ENCODE measurements at regions not wholly inside any gene's neighbourhood (a gene's known extent, or its start where the extent isn't known, plus 50 kb on each side); places are given as distances from the start of the nearest gene placed in this dataset.
"Not testable (repeated sequence)": the region's sequence is repeated elsewhere in the genome, so short reads cannot be mapped to it uniquely, and the experiment has no call there.

DNA sequence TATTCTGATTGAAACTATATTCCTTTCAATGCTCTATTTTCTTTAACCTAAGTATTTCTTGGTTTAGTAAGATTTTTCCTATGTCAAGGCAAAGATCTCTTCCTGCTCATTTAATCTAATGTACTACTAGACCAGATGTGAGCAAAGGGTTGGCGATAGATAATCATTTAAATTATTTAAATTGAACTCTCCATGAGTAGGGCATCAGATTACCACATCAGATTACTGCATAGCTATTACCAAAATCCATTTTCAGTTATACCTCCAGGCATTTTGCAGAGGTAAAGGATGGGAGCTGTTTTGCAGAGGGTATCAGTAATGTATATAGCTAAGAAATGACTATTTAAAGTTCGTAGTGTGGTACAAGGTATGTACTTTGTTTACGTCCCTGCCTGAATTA, 607.9 kb downstream of the PTPRC start:
- Mint-ChIP-seq H3K36me3 (no peaks in the 10 kb centered on the region), H3K27ac (no peak overlapping the region), H3K9me3 (no peaks in the 10 kb centered on the region), H3K4me1 (peaks cover 11% of the 10 kb centered on the region), H3K4me3 (no peak overlapping the region)
- DNase-seq (ENCODE audit: low spot score in 2 of 2) (no peak), ATAC-seq (no peak)

DNA sequence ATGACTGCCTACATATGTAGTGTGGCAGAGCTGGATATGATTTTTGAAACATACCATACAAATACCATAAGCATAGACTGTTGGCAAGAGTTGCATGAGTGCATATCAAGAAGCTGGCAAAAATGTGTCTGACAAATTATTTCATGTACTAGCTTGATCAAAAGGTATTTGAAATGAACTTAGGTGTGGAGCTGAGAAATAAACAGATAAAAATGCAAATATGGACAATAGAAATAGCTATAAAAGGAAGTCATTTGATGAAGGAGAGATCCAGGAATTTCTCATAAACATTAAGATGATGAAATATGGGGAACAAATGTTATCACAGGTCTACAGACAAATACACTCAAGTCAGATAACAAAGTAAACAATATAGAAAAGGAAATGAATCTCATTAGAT, 609.1 kb downstream of the PTPRC start:
- Mint-ChIP-seq H3K36me3 (no peaks in the 10 kb centered on the region), H3K9me3 (no peaks in the 10 kb centered on the region), H3K4me3 (no peak overlapping the region), H3K4me1 (peaks cover 3% of the 10 kb centered on the region), H3K27ac (no peak overlapping the region)
- no peak for DNase-seq (ENCODE audit: low spot score in 2 of 2)
- ATAC-seq = no peak

DNA sequence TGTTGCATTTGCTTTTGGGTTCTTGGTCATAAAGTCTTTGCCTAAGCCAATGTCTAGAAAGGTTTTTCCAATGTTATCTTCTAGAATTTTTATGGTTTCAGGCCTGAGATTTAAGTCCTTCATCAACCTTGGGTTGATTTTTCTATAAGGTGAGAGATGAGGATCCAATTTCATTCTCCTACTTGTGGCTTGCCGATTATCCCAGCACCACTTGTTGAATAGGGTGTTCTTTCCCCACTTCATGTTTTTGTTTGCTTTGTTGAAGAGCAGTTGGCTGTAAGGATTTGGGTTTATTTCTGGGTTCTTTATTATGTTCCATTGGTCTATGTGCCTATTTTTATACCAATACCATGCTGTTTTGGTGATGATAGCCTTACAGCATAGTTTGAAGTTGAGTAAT, 615.2 kb downstream of the PTPRC start:
- H3K27ac Mint-ChIP-seq; ATAC-seq; H3K4me3 Mint-ChIP-seq; H3K9me3 Mint-ChIP-seq; DNase-seq (ENCODE audit: low spot score in 2 of 2); H3K36me3 Mint-ChIP-seq; H3K4me1 Mint-ChIP-seq: not testable (repeated sequence)

DNA sequence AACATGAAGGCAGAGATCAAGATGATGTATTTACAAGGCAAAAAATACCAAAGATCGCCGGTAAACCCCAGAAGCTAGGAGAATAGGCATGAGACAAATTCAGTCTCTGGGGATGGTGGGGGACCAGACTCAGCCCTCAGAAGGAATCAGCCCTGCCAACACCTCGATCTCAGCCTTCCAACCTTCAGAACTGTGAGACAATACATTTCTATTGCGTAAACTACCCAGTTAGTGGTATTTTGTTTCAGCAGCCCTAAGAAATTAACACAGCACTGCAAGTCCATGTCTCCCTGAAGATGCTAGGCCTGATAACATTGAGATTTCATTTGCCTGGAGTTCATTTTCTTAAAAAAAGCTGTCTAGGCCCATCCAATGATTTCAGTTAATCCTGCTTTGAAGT, 622.5 kb downstream of the PTPRC start:
- no peak overlapping the region for H3K4me3 Mint-ChIP-seq
- no peaks in the 10 kb centered on the region for H3K4me1 Mint-ChIP-seq
- no peak overlapping the region for H3K27ac Mint-ChIP-seq
- no peaks in the 10 kb centered on the region for H3K36me3 Mint-ChIP-seq
- no peaks in the 10 kb centered on the region for H3K9me3 Mint-ChIP-seq
- ATAC-seq = no peak
- DNase-seq (ENCODE audit: low spot score in 2 of 2) = no peak

DNA sequence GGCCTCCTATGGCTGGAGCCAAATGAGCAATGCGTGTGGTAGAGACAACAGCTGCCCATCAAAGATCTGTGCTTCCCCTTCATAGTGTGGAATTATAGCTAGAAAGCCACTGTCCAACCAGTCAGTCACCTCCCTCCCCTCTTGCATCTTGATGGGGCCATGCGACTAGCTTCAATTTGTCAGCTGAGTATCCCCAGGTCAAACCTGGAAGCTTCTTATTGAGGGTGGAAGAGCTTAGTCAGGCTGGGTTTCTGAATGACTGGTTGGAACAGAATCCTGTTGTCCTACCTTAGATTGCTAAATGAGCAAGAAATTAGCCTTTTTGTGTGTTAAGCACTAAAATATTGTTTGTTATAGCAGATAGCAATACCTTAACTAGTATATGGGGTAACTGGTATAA, 625.4 kb downstream of the PTPRC start:
- DNase-seq (ENCODE audit: low spot score in 2 of 2) = no peak
- Mint-ChIP-seq H3K4me3 (no peak overlapping the region), H3K4me1 (no peaks in the 10 kb centered on the region), H3K27ac (no peak overlapping the region), H3K9me3 (no peaks in the 10 kb centered on the region), H3K36me3 (no peaks in the 10 kb centered on the region)
- peak; percentile 67 for ATAC-seq

DNA sequence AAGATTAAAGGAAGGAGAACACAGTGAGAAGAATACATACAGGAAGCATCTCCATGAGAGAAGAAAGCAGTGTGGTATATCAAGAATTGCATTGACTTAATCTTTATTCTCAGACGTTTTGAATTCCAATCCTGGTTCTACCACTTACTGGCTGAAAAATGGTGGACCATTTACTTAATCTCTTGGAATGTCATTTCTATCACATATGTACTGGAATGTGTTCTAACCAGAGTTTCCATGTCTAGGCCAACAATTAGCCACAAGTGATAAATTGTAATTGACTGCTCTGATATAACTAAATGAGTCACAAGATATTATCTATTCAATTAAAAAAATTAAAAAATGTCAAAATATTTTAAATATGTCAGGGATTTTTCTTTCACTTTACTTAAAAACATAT, 626.1 kb downstream of the PTPRC start:
- Mint-ChIP-seq H3K27ac (no peak overlapping the region), H3K4me3 (no peak overlapping the region), H3K4me1 (no peaks in the 10 kb centered on the region), H3K36me3 (no peaks in the 10 kb centered on the region), H3K9me3 (no peaks in the 10 kb centered on the region)
- DNase-seq (ENCODE audit: low spot score in 2 of 2) = no peak
- ATAC-seq = no peak

DNA sequence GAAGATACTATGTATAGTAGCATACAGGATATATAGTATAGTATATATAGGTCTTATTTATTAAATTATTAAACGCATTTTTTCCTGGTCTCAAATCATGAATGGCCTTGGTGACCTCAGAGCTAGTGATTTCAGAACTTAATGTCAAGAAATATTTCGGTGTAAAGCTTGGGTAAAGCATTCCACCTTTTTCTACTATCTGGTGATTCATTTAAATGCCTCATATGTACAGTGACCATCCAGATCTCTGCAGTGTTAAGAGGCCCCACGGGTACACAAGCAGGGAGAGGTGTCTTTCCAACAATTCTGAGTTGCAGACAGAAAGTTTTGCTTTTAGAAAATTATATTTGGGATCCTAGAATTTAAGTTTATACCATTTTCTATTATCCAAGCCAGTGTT, 626.5 kb downstream of the PTPRC start:
- no peaks in the 10 kb centered on the region for H3K36me3 Mint-ChIP-seq
- H3K27ac Mint-ChIP-seq = no peak overlapping the region
- H3K4me3 Mint-ChIP-seq = no peak overlapping the region
- H3K4me1 Mint-ChIP-seq = no peaks in the 10 kb centered on the region
- ATAC-seq = no peak
- H3K9me3 Mint-ChIP-seq = no peaks in the 10 kb centered on the region
- no peak for DNase-seq (ENCODE audit: low spot score in 2 of 2)

DNA sequence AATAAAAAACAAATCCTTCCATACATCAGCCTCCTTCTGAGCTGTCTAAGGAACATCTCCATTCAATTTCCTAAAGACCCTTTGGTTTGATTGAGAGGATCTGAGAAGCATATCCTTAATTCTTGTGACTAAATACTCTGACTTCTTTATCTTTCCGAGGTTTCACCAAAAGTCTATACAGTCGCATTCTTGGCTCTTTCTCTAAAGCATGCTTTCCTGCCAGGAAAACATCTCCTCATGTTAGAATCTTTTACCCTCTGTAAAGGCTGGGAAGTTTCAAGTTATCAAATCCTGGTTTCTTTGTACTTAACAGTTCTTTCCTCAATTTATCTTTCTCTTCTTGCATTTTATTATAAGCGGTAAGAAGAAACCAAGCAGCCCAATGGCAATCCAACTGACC, 630.4 kb downstream of the PTPRC start:
- no peak overlapping the region for H3K27ac Mint-ChIP-seq
- H3K4me1 Mint-ChIP-seq = no peaks in the 10 kb centered on the region
- no peak for ATAC-seq
- no peaks in the 10 kb centered on the region for H3K9me3 Mint-ChIP-seq
- no peak for DNase-seq (ENCODE audit: low spot score in 2 of 2)
- H3K4me3 Mint-ChIP-seq = no peak overlapping the region
- H3K36me3 Mint-ChIP-seq = no peaks in the 10 kb centered on the region

DNA sequence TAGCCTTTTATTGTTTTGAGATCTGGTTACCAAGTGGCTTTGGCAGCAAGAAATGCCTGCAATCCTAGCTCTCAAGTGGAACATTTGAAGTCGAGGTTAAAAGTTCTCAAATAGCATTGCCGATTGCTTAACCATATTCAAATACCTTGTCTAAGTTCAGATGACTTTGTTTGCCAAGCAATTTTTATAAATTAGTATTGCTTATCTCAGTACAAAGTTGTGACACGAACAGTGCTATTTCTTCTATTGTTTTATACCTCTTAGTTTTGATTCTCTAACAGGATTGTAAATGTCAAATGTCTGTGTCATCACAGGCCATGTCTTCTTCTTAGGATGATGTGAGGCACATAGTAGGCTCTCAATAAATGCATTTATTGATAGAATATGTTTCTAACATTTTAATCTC, 633.3 kb downstream of the PTPRC start:
- Mint-ChIP-seq H3K36me3 (no peaks in the 10 kb centered on the region), H3K27ac (no peak overlapping the region), H3K9me3 (peaks cover 3% of the 10 kb centered on the region), H3K4me1 (no peaks in the 10 kb centered on the region), H3K4me3 (no peak overlapping the region)
- DNase-seq (ENCODE audit: low spot score in 2 of 2) (no peak), ATAC-seq (no peak)

DNA sequence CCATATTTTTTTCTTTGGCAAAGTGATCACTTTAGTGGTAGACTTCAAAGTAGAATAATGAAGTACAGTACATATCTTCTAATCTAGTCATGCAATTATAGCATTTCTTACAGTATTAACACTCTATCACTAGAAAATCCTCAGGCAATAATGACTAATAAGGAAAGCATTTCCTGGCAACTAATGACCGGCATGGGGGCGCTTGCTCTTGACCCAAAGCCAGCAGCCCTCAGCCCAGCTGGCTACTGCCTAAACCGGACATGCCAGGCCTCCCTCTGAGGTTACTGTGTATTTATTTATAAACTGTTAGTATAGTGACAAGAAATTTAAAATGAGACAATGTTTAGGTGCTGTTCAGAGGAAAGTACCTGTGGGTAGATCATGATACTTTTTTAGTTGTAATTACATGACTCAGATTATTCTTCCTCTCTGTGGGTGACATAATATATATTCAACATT, 633.8 kb downstream of the PTPRC start:
- Mint-ChIP-seq H3K36me3 (no peaks in the 10 kb centered on the region), H3K4me1 (no peaks in the 10 kb centered on the region), H3K4me3 (no peak overlapping the region), H3K9me3 (peaks cover 3% of the 10 kb centered on the region), H3K27ac (no peak overlapping the region)
- ATAC-seq = peak; percentile 71
- DNase-seq (ENCODE audit: low spot score in 2 of 2) = no peak

DNA sequence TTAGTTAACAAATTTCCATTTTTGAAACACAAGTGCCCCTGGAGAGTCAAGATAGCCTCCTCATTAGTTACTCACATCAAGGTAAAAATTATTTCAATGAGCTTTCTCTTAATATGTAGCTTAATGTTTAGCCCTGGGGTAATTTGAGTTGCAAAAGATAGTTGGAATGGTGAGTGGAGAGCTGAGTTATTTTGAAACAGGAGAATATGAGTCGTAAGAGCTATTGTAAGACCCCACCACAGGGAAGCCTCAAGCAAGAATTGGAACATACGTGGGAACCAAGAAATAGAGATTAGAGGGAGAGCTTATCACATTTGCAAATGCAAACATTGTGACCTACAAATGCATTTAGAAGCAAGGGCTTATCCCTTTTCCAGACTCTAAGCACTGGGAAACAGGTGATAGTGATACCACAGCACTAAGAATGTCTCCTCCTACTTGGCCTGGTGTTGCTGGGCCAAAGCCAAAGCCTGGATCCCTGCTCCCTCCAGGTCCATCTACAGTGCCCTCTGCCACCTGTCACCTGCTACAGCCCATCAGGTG, 635.1 kb downstream of the PTPRC start:
- Mint-ChIP-seq H3K4me3 (no peak overlapping the region), H3K27ac (no peak overlapping the region), H3K4me1 (no peaks in the 10 kb centered on the region), H3K9me3 (peaks cover 3% of the 10 kb centered on the region), H3K36me3 (no peaks in the 10 kb centered on the region)
- peak; percentile 21 for ATAC-seq
- no peak for DNase-seq (ENCODE audit: low spot score in 2 of 2)

DNA sequence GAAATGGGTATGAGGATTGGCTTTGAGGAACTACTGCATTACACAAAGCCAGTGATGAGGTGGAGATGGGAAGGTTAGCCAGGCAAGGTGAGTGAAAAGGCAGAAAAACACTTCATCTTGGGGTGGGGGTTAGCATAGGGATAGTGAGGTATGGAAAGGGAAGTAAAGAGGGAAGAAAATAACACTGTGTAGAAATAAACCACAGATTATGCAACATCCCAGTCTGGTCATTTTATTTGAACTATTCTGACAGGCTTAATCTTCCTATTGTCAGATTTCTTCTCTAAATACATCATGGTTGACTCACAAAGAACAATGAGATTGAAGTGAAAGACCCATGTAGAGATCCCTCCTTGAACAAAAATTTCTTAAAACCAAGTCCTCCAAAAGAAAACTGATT, 640.2 kb downstream of the PTPRC start:
- no peaks in the 10 kb centered on the region for H3K36me3 Mint-ChIP-seq
- H3K4me3 Mint-ChIP-seq = no peak overlapping the region
- H3K27ac Mint-ChIP-seq = no peak overlapping the region
- no peak for DNase-seq (ENCODE audit: low spot score in 2 of 2)
- no peak for ATAC-seq
- peaks cover 7% of the 10 kb centered on the region for H3K4me1 Mint-ChIP-seq
- peaks cover 3% of the 10 kb centered on the region for H3K9me3 Mint-ChIP-seq

DNA sequence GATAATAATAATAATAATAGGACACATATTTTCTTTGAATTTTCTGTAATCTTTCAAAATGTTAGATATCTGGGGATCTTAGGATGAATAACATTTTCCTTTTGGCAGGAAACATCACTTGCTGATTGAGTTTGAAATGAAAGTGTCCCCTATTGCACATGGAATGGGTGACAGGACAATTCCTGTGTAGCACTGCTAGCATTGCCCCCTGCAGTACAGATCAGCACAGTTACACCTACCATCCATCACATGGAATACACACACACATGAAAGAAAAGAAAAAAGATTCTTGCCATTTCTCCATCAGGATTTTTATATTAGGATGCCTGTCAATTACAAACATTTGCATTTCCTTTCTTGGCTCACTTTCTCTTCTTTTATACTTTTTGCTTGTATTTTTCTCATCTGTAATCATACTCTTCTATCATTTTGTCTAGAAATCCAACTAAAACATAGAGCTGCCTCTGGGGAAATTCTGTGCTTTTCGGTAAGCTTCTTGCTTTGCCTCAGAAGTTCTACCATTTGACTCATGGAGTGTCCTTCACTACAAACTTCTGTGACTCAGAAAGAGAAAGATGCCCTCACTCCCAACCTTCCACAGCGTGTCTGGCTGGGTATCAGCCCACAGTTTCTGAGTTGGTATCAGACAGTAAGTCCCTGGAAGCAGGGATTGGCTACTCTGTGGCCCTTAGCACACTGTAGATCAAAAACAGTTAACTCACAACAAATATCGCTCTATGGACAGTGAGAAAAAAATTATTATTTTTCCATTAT, 641.2 kb downstream of the PTPRC start:
- DNase-seq (ENCODE audit: low spot score in 2 of 2) = no peak
- H3K4me3 Mint-ChIP-seq = no peak overlapping the region
- H3K27ac Mint-ChIP-seq = no peak overlapping the region

DNA sequence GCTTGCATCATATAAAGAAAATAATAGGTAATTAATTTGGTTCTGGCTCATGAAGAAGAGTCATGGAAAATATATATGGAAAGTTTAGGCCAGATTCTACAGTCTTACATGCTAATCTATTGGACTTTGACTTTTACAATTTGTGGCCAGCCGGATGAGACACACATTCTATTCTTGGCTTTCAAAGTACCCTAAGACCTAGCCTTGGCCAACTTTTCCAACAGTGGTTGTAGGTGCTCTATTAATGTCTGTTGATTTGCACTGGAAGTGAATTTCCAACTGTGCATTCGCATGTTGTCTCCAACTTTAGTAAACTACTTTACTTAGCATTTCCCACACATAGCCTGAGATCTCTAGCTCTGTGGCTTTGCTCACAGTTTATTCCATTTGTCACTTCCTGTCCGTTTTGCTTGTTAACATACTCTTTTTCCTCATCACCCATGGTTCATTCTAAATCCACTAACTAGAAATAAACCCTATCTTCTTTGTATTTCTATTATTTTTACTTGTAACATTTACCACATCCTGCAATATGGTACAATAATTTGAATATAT, 644.0 kb downstream of the PTPRC start:
- DNase-seq (ENCODE audit: low spot score in 2 of 2) (no peak), ATAC-seq (peak; percentile 47)
- Mint-ChIP-seq H3K27ac (no peak overlapping the region), H3K9me3 (no peaks in the 10 kb centered on the region), H3K4me3 (no peak overlapping the region), H3K36me3 (no peaks in the 10 kb centered on the region), H3K4me1 (peaks cover 7% of the 10 kb centered on the region)

More for the DNA sequence above, 641.2 kb downstream of the PTPRC start:
- peaks cover 3% of the 10 kb centered on the region for H3K9me3 Mint-ChIP-seq
- peak; percentile 94 for ATAC-seq
- peaks cover 7% of the 10 kb centered on the region for H3K4me1 Mint-ChIP-seq
- H3K36me3 Mint-ChIP-seq = no peaks in the 10 kb centered on the region

DNA sequence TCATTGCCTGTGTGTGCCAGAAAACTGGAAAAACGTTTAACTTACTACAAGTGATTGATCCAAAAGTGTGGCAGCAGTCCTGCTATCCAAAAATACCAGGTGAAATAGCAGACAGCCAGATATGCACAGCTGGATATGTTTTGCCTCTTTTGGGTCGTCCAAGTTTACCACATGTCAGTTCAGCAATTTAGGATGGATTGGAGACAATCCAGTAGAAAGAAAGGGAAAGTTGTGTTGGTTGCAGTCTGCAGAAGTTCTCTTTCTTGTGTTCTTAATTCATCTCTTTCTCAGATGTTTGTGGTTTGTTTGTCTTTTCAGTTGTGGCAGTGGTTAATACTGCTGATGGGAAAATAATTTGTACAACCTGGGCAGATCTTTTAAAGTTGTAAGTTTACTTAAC, 645.0 kb downstream of the PTPRC start:
- no peak overlapping the region for H3K4me3 Mint-ChIP-seq
- peaks cover 7% of the 10 kb centered on the region for H3K4me1 Mint-ChIP-seq
- no peak overlapping the region for H3K27ac Mint-ChIP-seq
- H3K36me3 Mint-ChIP-seq = no peaks in the 10 kb centered on the region
- H3K9me3 Mint-ChIP-seq = no peaks in the 10 kb centered on the region
- DNase-seq (ENCODE audit: low spot score in 2 of 2) (no peak), ATAC-seq (no peak)

DNA sequence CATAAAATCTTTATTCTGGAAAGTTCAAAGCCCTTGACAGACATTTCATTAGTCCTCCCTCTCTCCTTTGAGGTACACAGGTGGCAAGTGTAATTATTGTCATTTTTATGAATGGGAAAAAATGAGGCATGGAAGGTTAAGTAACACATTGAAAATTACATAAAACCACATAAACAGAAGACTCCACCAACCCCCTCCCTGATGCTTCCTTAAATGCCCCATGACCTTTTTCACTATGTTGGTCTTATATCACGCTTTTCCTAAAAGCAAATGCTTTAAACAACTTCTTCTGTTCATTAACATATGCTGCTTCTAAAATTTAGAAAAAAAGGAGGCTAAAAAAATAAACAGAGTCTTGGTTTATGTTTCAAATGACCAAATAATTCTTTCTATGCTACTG, 648.4 kb downstream of the PTPRC start:
- Mint-ChIP-seq H3K36me3 (no peaks in the 10 kb centered on the region), H3K9me3 (no peaks in the 10 kb centered on the region), H3K4me1 (no peaks in the 10 kb centered on the region), H3K4me3 (no peak overlapping the region), H3K27ac (no peak overlapping the region)
- DNase-seq (ENCODE audit: low spot score in 2 of 2) (no peak), ATAC-seq (no peak)

Data from stimulated activated effector memory CD8-positive, alpha-beta T cell treated with anti-CD3 and anti-CD28 coated beads, Interleukin-12 subunit alpha, Interleukin-12 subunit beta, amount 100 ng/mL, for 72 hours (primary cell).